Dermis blood vessel endothelial cell (primary cell): ENCODE measurements at regions not wholly inside any gene's neighbourhood (a gene's known extent, or its start where the extent isn't known, plus 50 kb on each side); places are given as distances from the start of the nearest gene placed in this dataset.
A peak's percentile ranks its signal among the peaks of the same experiment; 100 is the strongest.

Experiments used
- DNase-seq: peaks from one replicate; pipeline ENCODE4 v3.0.0; 2010

- DNase-seq = no peak
Observed at GRCh38 chr9:118088090-118088489, 383.9 kb downstream of the TLR4 start.

GRCh38 chr9:118091226-118091625 lies 387.0 kb downstream of the TLR4 start:
- DNase-seq = no peak

- no peak for DNase-seq
Observed at GRCh38 chr9:118091711-118092500, 387.7 kb downstream of the TLR4 start.

GRCh38 chr9:118094387-118094786 lies 390.2 kb downstream of the TLR4 start:
- DNase-seq = no peak

GRCh38 chr9:118100529-118101419 lies 396.6 kb downstream of the TLR4 start:
- DNase-seq = no peak

GRCh38 chr9:118104363-118104762 lies 400.2 kb downstream of the TLR4 start:
- no peak for DNase-seq

- no peak for DNase-seq
Observed at GRCh38 chr9:118108971-118109370, 404.8 kb downstream of the TLR4 start.

GRCh38 chr9:118109542-118109941 lies 405.3 kb downstream of the TLR4 start:
- no peak for DNase-seq

- DNase-seq = no peak
Observed at GRCh38 chr9:118121361-118121760, 417.2 kb downstream of the TLR4 start.

GRCh38 chr9:118128313-118128712 lies 424.1 kb downstream of the TLR4 start:
- DNase-seq = no peak

GRCh38 chr9:118129541-118129940 lies 425.3 kb downstream of the TLR4 start:
- no peak for DNase-seq

GRCh38 chr9:118148990-118149389 lies 444.8 kb downstream of the TLR4 start:
- no peak for DNase-seq

- DNase-seq = no peak
Observed at GRCh38 chr9:118156846-118157245, 452.6 kb downstream of the TLR4 start.

- DNase-seq = no peak
Observed at GRCh38 chr9:118162716-118163115, 458.5 kb downstream of the TLR4 start.

GRCh38 chr9:118163751-118164150 lies 459.5 kb downstream of the TLR4 start:
- no peak for DNase-seq

GRCh38 chr9:118165451-118165850 lies 461.2 kb downstream of the TLR4 start:
- no peak for DNase-seq

GRCh38 chr9:118170032-118170955 lies 466.1 kb downstream of the TLR4 start:
- DNase-seq = peak; percentile 58

GRCh38 chr9:118177241-118177640 lies 473.0 kb downstream of the TLR4 start:
- DNase-seq = no peak

- no peak for DNase-seq
Observed at GRCh38 chr9:118183576-118183975, 479.4 kb downstream of the TLR4 start.

- no peak for DNase-seq
Observed at GRCh38 chr9:118187408-118187807, 483.2 kb downstream of the TLR4 start.

GRCh38 chr9:118189615-118190014 lies 485.4 kb downstream of the TLR4 start:
- no peak for DNase-seq

GRCh38 chr9:118192807-118193206 lies 488.6 kb downstream of the TLR4 start:
- DNase-seq = no peak

GRCh38 chr9:118209343-118209742 lies 505.1 kb downstream of the TLR4 start:
- DNase-seq = no peak
